ENCODE measurements at regions not wholly inside any gene's neighbourhood (a gene's known extent, or its start where the extent isn't known, plus 50 kb on each side); places are given as distances from the start of the nearest gene placed in this dataset.

DNA sequence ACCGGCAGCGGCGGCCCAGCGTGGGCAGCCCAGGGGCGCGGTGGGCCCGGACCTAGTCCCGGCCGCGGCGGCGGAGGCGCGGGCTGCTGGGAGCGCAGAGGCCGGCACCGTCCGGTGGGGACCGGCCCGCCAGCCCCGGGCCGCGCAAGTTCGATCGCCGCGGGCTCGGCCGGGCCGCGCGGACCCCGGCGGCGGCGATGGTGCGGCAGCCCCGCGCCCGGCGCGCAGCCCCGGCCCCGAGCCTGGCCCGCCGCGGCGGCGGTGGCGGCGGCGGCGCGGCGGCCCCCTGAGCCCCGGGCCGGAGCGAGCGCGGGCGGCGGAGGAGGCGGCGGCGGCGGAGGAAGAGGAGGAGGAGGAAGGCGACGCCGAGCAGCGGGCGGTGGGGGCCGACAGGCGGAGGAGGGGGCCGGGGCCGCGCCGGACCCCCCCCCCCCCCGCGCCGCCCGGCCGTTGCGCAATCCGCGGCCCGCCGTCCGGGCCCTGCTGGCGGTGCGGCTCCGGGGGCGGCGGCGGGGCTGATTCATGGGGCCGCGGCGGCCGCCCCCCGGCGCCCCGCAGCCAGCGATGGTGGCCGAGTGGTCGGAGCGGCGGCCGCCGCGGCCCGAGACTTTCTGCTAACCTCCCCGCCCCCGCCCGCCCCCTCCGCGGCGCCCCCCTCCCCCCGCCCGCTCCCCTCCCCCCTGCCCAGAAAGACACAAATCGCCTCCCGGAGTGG, 1251.9 kb downstream of the BRD1 start (continued):
- TF ChIP-seq REST (IDR thresholded peaks at IDR 0.05; ENCODE audit: low read depth) (no peak), EGR1 (IDR thresholded peaks at IDR 0.05; ENCODE audit: low read depth) (no peak), TCF7L2 (IDR thresholded peaks at IDR 0.05; ENCODE audit: borderline replicate concordance, extremely low read depth, insufficient read depth, insufficient read length) (no peak), ELF1 (IDR thresholded peaks at IDR 0.05; ENCODE audit: borderline replicate concordance, low read depth) (no peak), JUND (IDR thresholded peaks at IDR 0.05) (no peak), SP1 (IDR thresholded peaks at IDR 0.05; ENCODE audit: low read depth) (no peak), SRF (IDR thresholded peaks at IDR 0.05; ENCODE audit: low read depth) (no peak), MAX (IDR thresholded peaks at IDR 0.05) (no peak), EZH2 (IDR thresholded peaks at IDR 0.05) (no peak), RAD21 (IDR thresholded peaks at IDR 0.05; ENCODE audit: low read depth) (no peak)
- TF ChIP-seq, protein P1, sequence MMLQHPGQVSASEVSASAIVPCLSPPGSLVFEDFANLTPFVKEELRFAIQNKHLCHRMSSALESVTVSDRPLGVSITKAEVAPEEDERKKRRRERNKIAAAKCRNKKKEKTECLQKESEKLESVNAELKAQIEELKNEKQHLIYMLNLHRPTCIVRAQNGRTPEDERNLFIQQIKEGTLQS (IDR thresholded peaks at IDR 0.05), result no peak
